Left ventricle myocardium inferior (tissue), 1 donor: ENCODE measurements at regions not wholly inside any gene's neighbourhood (a gene's known extent, or its start where the extent isn't known, plus 50 kb on each side); places are given as distances from the start of the nearest gene placed in this dataset.

Experiments
- DNase-seq: peaks from one replicate; pipeline ENCODE4 v3.0.0-alpha.2; 2020
- H3K27ac ChIP-seq: fragments of 200-600 bp; replicated peaks from 2 replicates; pipeline ENCODE4 v1.8.0; 2021
- H3K27me3 ChIP-seq: fragments of 200-600 bp; 2 replicates; pipeline ENCODE4 v1.8.0; 2021; ENCODE audit warnings: low read depth
- H3K36me3 ChIP-seq: fragments of 200-600 bp; 2 replicates; pipeline ENCODE4 v1.8.0; 2021
- H3K4me1 ChIP-seq: fragments of 200-600 bp; 2 replicates; pipeline ENCODE4 v1.8.0; 2021
- H3K4me3 ChIP-seq: fragments of 200-600 bp; 2 replicates; pipeline ENCODE4 v1.8.0; 2021; ENCODE audit warnings: mild to moderate bottlenecking, moderate library complexity
- H3K9me3 ChIP-seq: fragments of 200-600 bp; replicated peaks from 2 replicates; pipeline ENCODE4 v1.8.0; 2021
- intact Hi-C: fragments of 100-400 bp; cut with micrococcal nuclease; formaldehyde crosslinking; loops from one replicate; pipeline ENCODE4 v1.11.0; 2022
- TF ChIP-seq, protein P1 (sequence below): fragments of 200-600 bp; IDR thresholded peaks from 2 replicates; pipeline ENCODE4 v1.8.0; 2021; ENCODE audit warnings: antibody characterized with exemption, mild to moderate bottlenecking, borderline replicate concordance
- donor health status: DM: no; HTN: yes; CAD: no; lungs with severe emphysema.

GRCh38 chr13:63367522-63368198 is 1952.0 kb upstream of the PCDH20 start:
- no peaks in the 10 kb centered on the region for H3K27me3 ChIP-seq
- no peak overlapping the region for H3K4me3 ChIP-seq
- no peak for DNase-seq
- H3K9me3 ChIP-seq: no peaks in the 10 kb centered on the region
- H3K36me3 ChIP-seq: no peaks in the 10 kb centered on the region
- TF ChIP-seq, protein P1, sequence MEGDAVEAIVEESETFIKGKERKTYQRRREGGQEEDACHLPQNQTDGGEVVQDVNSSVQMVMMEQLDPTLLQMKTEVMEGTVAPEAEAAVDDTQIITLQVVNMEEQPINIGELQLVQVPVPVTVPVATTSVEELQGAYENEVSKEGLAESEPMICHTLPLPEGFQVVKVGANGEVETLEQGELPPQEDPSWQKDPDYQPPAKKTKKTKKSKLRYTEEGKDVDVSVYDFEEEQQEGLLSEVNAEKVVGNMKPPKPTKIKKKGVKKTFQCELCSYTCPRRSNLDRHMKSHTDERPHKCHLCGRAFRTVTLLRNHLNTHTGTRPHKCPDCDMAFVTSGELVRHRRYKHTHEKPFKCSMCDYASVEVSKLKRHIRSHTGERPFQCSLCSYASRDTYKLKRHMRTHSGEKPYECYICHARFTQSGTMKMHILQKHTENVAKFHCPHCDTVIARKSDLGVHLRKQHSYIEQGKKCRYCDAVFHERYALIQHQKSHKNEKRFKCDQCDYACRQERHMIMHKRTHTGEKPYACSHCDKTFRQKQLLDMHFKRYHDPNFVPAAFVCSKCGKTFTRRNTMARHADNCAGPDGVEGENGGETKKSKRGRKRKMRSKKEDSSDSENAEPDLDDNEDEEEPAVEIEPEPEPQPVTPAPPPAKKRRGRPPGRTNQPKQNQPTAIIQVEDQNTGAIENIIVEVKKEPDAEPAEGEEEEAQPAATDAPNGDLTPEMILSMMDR: no peak
- intact Hi-C loops: no loop called here
- no peak overlapping the region for H3K27ac ChIP-seq
- H3K4me1 ChIP-seq: no peaks in the 10 kb centered on the region

- intact Hi-C loops: no loop called here
- no peak for DNase-seq
- H3K27ac ChIP-seq: no peak overlapping the region
- TF ChIP-seq, protein P1: no peak
- no peak overlapping the region for H3K4me3 ChIP-seq
- H3K4me1 ChIP-seq: no peaks in the 10 kb centered on the region
- H3K27me3 ChIP-seq: no peaks in the 10 kb centered on the region
- H3K9me3 ChIP-seq: no peaks in the 10 kb centered on the region
- no peaks in the 10 kb centered on the region for H3K36me3 ChIP-seq
These were observed 1948.5 kb upstream of the PCDH20 start for GRCh38 chr13:63364159-63364558.

- no peak overlapping the region for H3K27ac ChIP-seq
- H3K4me1 ChIP-seq: no peaks in the 10 kb centered on the region
- intact Hi-C loops: no loop called here
- TF ChIP-seq, protein P1: no peak
- DNase-seq: no peak
- H3K4me3 ChIP-seq: no peak overlapping the region
- H3K27me3 ChIP-seq: no peaks in the 10 kb centered on the region
- H3K36me3 ChIP-seq: no peaks in the 10 kb centered on the region
- H3K9me3 ChIP-seq: peaks cover 5% of the 10 kb centered on the region
These were observed 1935.9 kb upstream of the PCDH20 start for GRCh38 chr13:63351533-63351932.

- TF ChIP-seq, protein P1: no peak
- no peak for DNase-seq
These were observed 1935.4 kb upstream of the PCDH20 start for GRCh38 chr13:63351081-63351480.

DNA sequence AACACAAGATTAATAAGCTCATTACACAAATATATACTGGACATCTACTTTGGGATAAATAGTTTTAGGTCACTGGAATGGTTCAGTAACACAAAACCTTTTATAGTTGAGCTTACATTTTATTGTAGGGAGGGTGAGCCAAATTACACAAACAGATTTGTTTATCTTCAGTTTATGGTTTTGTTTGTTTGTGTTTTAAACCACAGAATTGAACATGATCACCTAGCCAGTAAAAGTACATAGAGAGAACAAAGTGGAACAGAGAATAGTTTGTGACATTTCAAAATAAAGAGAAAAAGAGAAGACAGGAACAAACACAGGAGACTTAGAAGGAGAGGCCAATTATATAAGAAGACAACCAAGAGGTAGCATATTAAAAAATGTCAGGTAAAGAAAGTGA is 1930.2 kb upstream of the PCDH20 start:
- Histone ChIP-seq H3K27me3 (no peaks in the 10 kb centered on the region), H3K4me3 (no peak overlapping the region), H3K27ac (no peak overlapping the region), H3K4me1 (no peaks in the 10 kb centered on the region), H3K9me3 (peaks cover 10% of the 10 kb centered on the region), H3K36me3 (no peaks in the 10 kb centered on the region)
- TF ChIP-seq, protein P1: no peak
- intact Hi-C loops: no loop called here
- DNase-seq: no peak

More at GRCh38 chr13:63351081-63351480, 1935.4 kb upstream of the PCDH20 start:
- Histone ChIP-seq H3K27me3 (no peaks in the 10 kb centered on the region), H3K4me1 (no peaks in the 10 kb centered on the region), H3K27ac (no peak overlapping the region), H3K4me3 (no peak overlapping the region), H3K36me3 (no peaks in the 10 kb centered on the region), H3K9me3 (peaks cover 5% of the 10 kb centered on the region)
- intact Hi-C loops: no loop called here
